PC-3 (cell line): ENCODE measurements at regions not wholly inside any gene's neighbourhood (a gene's known extent, or its start where the extent isn't known, plus 50 kb on each side); places are given as distances from the start of the nearest gene placed in this dataset.

Experiments
- CTCF ChIP-seq: fragments of 300-600 bp; sonication (generic); conservative IDR thresholded peaks from 2 replicates; pipeline ENCODE4 v1.5.1; 2017; ENCODE audit warnings: antibody characterized with exemption, low read depth, mild to moderate bottlenecking, low read length
- EZH2 ChIP-seq: fragments of 300-600 bp; sonication (generic); IDR thresholded peaks from one replicate; pipeline ENCODE4 v1.6.1; 2017; ENCODE audit warnings: antibody characterized with exemption, mild to moderate bottlenecking, low read length; ENCODE audit not compliant: unreplicated experiment

GRCh38 chr11:101323997-101324396, 194.4 kb upstream of the PGR start:
- TF ChIP-seq CTCF (peak; percentile 53), EZH2 (no peak)
